Mesothelial cell of epicardium (in vitro differentiated cells): ENCODE measurements at regions not wholly inside any gene's neighbourhood (a gene's known extent, or its start where the extent isn't known, plus 50 kb on each side); places are given as distances from the start of the nearest gene placed in this dataset.

Experiments
- DNase-seq, 2 experiments: peaks; one replicate each; pipeline ENCODE4 v3.0.0; 2021; ENCODE audit warnings: low spot score in 2 of 2; ENCODE audit not compliant: unreplicated experiment in 2 of 2
- H3K27ac Mint-ChIP-seq: 2 replicates; pipeline ENCODE4 v1.8.0; 2021; ENCODE audit warnings: mixed read lengths
- H3K27me3 Mint-ChIP-seq: 2 replicates; pipeline ENCODE4 v1.8.0; 2021; ENCODE audit warnings: low read depth, mixed read lengths
- H3K36me3 Mint-ChIP-seq: 2 replicates; pipeline ENCODE4 v1.8.0; 2021; ENCODE audit warnings: mixed read lengths
- H3K4me1 Mint-ChIP-seq: 2 replicates; pipeline ENCODE4 v1.8.0; 2021; ENCODE audit warnings: mixed read lengths
- H3K4me3 Mint-ChIP-seq: 2 replicates; pipeline ENCODE4 v1.8.0; 2021; ENCODE audit warnings: mild to moderate bottlenecking, moderate library complexity, mixed read lengths
- H3K9me3 Mint-ChIP-seq: 2 replicates; pipeline ENCODE4 v1.8.0; 2021; ENCODE audit warnings: mixed read lengths
- TF ChIP-seq, protein P1 (sequence below): fragments of 200-600 bp; sonication (generic); IDR thresholded peaks from one replicate; pipeline ENCODE4 v1.5.0; 2021; ENCODE audit warnings: antibody characterized with exemption; ENCODE audit not compliant: unreplicated experiment

DNA sequence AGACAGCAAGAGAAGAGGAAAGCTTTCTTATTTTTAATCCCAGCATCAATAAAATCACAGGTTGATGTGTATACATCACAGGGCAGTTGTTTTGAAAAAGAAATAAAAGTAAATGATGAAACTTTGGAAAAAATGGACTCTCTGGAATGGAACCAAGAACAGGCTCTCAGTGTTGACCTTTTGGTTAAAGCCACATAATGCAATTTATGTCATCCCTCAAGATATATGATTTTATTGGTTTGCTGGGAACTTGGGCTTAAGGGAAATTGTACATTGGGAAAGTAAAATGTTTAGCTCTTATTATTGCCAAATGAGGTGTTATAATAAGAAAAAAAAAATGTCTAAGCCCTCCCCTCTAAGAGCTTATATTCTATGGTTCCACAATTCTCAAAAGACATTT lies 139.8 kb upstream of the MTNR1B start:
- H3K4me3 Mint-ChIP-seq = no peak overlapping the region
- H3K27me3 Mint-ChIP-seq = no peaks in the 10 kb centered on the region
- no peaks in the 10 kb centered on the region for H3K9me3 Mint-ChIP-seq
- DNase-seq = no peak
- H3K36me3 Mint-ChIP-seq = peaks cover 6% of the 10 kb centered on the region
- peak overlapping the region; percentile 9 for H3K27ac Mint-ChIP-seq
- TF ChIP-seq, protein P1, sequence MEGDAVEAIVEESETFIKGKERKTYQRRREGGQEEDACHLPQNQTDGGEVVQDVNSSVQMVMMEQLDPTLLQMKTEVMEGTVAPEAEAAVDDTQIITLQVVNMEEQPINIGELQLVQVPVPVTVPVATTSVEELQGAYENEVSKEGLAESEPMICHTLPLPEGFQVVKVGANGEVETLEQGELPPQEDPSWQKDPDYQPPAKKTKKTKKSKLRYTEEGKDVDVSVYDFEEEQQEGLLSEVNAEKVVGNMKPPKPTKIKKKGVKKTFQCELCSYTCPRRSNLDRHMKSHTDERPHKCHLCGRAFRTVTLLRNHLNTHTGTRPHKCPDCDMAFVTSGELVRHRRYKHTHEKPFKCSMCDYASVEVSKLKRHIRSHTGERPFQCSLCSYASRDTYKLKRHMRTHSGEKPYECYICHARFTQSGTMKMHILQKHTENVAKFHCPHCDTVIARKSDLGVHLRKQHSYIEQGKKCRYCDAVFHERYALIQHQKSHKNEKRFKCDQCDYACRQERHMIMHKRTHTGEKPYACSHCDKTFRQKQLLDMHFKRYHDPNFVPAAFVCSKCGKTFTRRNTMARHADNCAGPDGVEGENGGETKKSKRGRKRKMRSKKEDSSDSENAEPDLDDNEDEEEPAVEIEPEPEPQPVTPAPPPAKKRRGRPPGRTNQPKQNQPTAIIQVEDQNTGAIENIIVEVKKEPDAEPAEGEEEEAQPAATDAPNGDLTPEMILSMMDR = no peak
- H3K4me1 Mint-ChIP-seq = peaks cover 59% of the 10 kb centered on the region

DNA sequence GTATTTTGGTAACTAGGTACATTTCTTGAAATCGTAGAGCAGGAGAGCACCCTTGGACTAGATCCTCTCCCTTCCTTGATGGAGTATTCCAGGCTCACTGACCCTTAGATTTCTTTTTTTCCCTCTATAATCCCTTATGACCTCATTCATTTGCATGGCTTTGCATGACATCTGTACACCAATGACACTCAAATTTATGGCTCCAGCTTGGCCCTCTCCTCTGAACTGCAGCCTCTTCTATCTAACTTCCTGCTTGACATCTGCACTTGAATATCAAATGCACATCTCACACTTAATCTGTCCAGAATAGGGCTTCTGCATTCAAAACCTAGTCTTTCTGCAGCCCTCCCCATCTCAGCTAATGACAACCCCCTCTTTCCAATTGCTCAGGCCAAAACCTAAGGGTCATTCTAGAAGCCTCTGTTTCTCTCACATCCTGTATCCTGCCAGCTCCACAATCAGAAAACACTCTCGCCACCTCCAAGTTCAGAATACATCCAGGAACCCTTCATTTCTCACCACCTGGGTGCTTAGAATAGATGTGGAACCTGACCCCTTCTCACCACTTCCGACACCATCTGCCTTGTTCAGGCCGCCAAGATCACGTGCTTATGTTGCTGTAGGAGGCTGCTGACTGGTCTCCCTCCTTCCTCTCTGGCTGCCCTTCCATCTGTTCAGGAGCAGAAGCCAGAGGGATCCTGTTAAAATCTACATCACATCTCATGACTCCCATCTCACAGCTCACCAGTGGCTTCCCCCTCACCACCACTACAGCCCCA lies 138.9 kb upstream of the MTNR1B start:
- Mint-ChIP-seq H3K36me3 (peaks cover 6% of the 10 kb centered on the region), H3K9me3 (no peaks in the 10 kb centered on the region), H3K27ac (no peak overlapping the region), H3K4me1 (peaks cover 56% of the 10 kb centered on the region), H3K27me3 (no peaks in the 10 kb centered on the region), H3K4me3 (no peak overlapping the region)
- no peak for DNase-seq
- TF ChIP-seq, protein P1 = no peak

DNA sequence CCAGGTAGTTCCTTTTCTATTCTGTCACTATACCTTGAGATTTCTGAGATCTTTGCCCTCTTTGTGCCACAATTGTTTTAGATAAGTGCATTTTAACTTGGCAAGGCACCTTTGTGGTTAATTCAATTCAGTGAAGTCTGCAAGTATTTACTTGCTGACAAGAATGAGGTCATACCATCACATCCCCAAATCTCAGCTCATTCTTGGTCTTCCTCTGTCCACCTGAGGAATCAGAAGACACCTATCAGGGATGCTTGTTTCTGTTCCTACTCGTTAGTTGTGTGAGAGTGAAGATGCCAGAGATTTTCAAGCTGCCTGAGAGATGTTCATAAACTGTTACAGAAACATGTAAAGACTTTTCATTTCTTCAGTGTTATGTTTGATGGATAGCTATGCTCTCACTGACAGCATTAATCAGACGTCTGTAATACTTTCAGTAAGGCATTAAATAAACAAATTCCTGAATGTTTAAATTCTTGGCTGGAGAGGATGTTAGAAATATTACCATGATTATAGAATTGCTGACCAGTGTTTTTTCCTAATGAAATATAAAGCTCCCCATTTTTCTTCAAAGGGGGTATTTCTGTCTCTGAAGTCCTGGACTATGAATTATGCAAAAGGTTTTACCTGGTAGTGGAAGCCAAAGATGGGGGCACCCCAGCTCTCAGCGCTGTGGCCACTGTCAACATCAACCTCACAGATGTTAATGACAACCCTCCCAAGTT lies 135.0 kb upstream of the MTNR1B start:
- peaks cover 32% of the 10 kb centered on the region for H3K4me1 Mint-ChIP-seq

DNA sequence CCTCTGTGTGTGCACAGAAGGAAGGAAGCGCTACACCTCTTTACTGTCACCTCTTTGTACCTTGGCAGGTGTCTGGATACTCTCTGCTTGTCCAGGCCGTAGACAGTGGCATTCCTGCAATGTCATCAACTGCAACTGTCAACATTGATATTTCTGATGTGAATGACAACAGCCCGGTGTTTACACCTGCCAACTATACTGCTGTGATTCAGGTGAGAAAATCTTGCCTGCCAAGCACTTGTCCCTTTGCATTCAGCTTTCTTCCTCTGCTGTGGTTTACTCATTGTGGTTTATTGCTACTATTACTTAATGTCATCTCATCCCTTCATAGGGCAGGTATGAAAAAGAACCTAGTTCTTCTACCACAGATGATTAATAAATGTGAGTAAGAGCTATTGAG lies 131.9 kb upstream of the MTNR1B start:
- TF ChIP-seq, protein P1 = no peak
- H3K9me3 Mint-ChIP-seq = no peaks in the 10 kb centered on the region
- DNase-seq = no peak
- H3K4me3 Mint-ChIP-seq = no peak overlapping the region
- H3K36me3 Mint-ChIP-seq = peaks cover 2% of the 10 kb centered on the region
- no peak overlapping the region for H3K27ac Mint-ChIP-seq
- H3K27me3 Mint-ChIP-seq = no peaks in the 10 kb centered on the region
- H3K4me1 Mint-ChIP-seq = peaks cover 22% of the 10 kb centered on the region

More for the DNA sequence above, 135.0 kb upstream of the MTNR1B start:
- no peaks in the 10 kb centered on the region for H3K27me3 Mint-ChIP-seq
- H3K9me3 Mint-ChIP-seq = no peaks in the 10 kb centered on the region
- DNase-seq = no peak
- peaks cover 6% of the 10 kb centered on the region for H3K36me3 Mint-ChIP-seq
- no peak overlapping the region for H3K4me3 Mint-ChIP-seq
- H3K27ac Mint-ChIP-seq = no peak overlapping the region
- TF ChIP-seq, protein P1 = no peak

DNA sequence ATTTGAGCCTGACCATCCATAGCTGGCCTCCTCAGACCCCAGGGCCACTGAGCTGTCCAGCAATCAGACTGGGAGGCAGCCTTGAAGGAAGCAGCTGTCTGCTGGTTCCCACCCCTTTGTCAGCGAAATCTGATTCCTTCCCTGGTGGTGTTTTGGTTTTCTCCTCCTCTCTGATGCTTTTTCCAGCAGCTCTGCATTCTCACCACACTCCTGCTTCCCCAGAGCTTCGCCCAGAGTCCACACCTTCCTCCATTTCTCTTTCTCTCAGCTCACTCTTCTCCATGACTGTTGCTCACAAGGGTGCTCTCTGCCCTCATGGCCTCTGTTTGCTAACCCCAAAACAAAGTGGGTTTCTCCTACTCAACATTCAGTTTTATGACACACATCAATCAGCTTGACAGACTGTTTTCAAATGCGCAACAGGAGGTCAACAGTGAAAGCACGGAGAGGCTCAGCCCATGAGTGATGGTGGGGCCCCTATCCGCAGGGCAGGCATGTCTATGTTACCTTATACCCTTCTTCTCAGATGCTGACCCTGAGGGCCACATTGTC lies 130.6 kb upstream of the MTNR1B start:
- no peak overlapping the region for H3K4me3 Mint-ChIP-seq

More for the DNA sequence above, 130.6 kb upstream of the MTNR1B start:
- Mint-ChIP-seq H3K4me1 (peaks cover 31% of the 10 kb centered on the region), H3K36me3 (no peaks in the 10 kb centered on the region), H3K27ac (no peak overlapping the region), H3K9me3 (no peaks in the 10 kb centered on the region), H3K27me3 (no peaks in the 10 kb centered on the region)
- no peak for DNase-seq
- TF ChIP-seq, protein P1 = no peak
